BLaER1 treated with 17β-estradiol and CSF1 and Interleukin-3, amounts not matched to agents 10 nM and 100 nM (cell line): ENCODE measurements at regions not wholly inside any gene's neighbourhood (a gene's known extent, or its start where the extent isn't known, plus 50 kb on each side); places are given as distances from the start of the nearest gene placed in this dataset.

Experiments
- H3K27ac ChIP-seq, 11 experiments: shearing (Covaris generic); formaldehyde crosslinking; 2 replicates each; pipeline ENCODE4 v1.8.1; 2022
- H3K27me3 ChIP-seq, 11 experiments: shearing (Covaris generic); formaldehyde crosslinking; 2 replicates each; pipeline ENCODE4 v1.8.1; 2022
- H3K36me3 ChIP-seq, 11 experiments: shearing (Covaris generic); formaldehyde crosslinking; 2 replicates each; pipeline ENCODE4 v1.8.1; 2022
- H3K4me1 ChIP-seq, 10 experiments: shearing (Covaris generic); formaldehyde crosslinking; 2 replicates each; pipeline ENCODE4 v1.8.1; 2022
- H3K4me2 ChIP-seq, 11 experiments: shearing (Covaris generic); formaldehyde crosslinking; 2 replicates each; pipeline ENCODE4 v1.8.1; 2022
- H3K4me3 ChIP-seq, 10 experiments: shearing (Covaris generic); formaldehyde crosslinking; 2 replicates each; pipeline ENCODE4 v1.8.1; 2022
- H3K9ac ChIP-seq, 11 experiments: shearing (Covaris generic); formaldehyde crosslinking; 2 replicates each; pipeline ENCODE4 v1.8.1; 2022
- H3K9me3 ChIP-seq, 11 experiments: shearing (Covaris generic); formaldehyde crosslinking; replicated peaks in 1 of 11; 2 replicates each; pipeline ENCODE4 v1.8.1; 2022
- H4K20me1 ChIP-seq, 11 experiments: shearing (Covaris generic); formaldehyde crosslinking; 2 replicates each; pipeline ENCODE4 v1.8.1; 2022
- Cebpa-rat ChIP-seq, 11 experiments: shearing (Covaris generic); IDR thresholded peaks; 2 replicates each; pipeline ENCODE4 v1.8.1; 2022

- Histone ChIP-seq H3K27me3 (no peaks in the 10 kb centered on the region), H3K9ac (no peak overlapping the region), H3K4me3 (no peak overlapping the region), H3K36me3 (no peaks in the 10 kb centered on the region), H3K9me3 (no peaks in the 10 kb centered on the region), H3K4me1 (no peaks in the 10 kb centered on the region), H4K20me1 (no peaks in the 10 kb centered on the region), H3K27ac (no peak overlapping the region), H3K4me2 (no peak overlapping the region)
- TF ChIP-seq Cebpa-rat (IDR thresholded peaks at IDR 0.05) = no peak
These were observed 766.4 kb upstream of the CITED2 start for GRCh38 chr6:140140891-140141290.

GRCh38 chr6:140138311-140139010 is 764.0 kb upstream of the CITED2 start:
- H3K4me3 ChIP-seq = no peak overlapping the region
- no peak for TF ChIP-seq Cebpa-rat (IDR thresholded peaks at IDR 0.05)
- H3K9ac ChIP-seq = no peak overlapping the region
- no peak overlapping the region for H3K27ac ChIP-seq
- no peaks in the 10 kb centered on the region for H3K36me3 ChIP-seq
- no peak overlapping the region for H3K4me2 ChIP-seq
- H3K27me3 ChIP-seq = no peaks in the 10 kb centered on the region
- H3K9me3 ChIP-seq = peaks cover 0 to 9% (median 5%) of the 10 kb centered on the region in 11 experiments; a peak in 9 of 22 replicates
- no peaks in the 10 kb centered on the region for H3K4me1 ChIP-seq
- no peaks in the 10 kb centered on the region for H4K20me1 ChIP-seq

- Histone ChIP-seq H3K4me1 (no peaks in the 10 kb centered on the region), H3K27me3 (no peaks in the 10 kb centered on the region), H3K4me2 (no peak overlapping the region), H4K20me1 (no peaks in the 10 kb centered on the region), H3K9ac (no peak overlapping the region), H3K4me3 (no peak overlapping the region), H3K36me3 (no peaks in the 10 kb centered on the region), H3K27ac (no peak overlapping the region), H3K9me3 (peaks cover 1 to 20% (median 12%) of the 10 kb centered on the region in 11 experiments; a peak in 20 of 22 replicates)
- TF ChIP-seq Cebpa-rat (IDR thresholded peaks at IDR 0.05) = no peak
These were observed 759.8 kb upstream of the CITED2 start for GRCh38 chr6:140134224-140134623.

- no peaks in the 10 kb centered on the region for H3K36me3 ChIP-seq
- no peak overlapping the region for H3K4me3 ChIP-seq
These were observed 755.6 kb upstream of the CITED2 start for GRCh38 chr6:140130074-140130473.

GRCh38 chr6:140124498-140124897 is 750.0 kb upstream of the CITED2 start:
- Histone ChIP-seq H4K20me1 (no peaks in the 10 kb centered on the region), H3K36me3 (no peaks in the 10 kb centered on the region), H3K9me3 (peaks cover 11 to 24% (median 14%) of the 10 kb centered on the region in 11 experiments; a peak in 20 of 22 replicates), H3K4me3 (no peak overlapping the region), H3K4me2 (no peak overlapping the region), H3K27ac (no peak overlapping the region), H3K27me3 (no peaks in the 10 kb centered on the region), H3K4me1 (no peaks in the 10 kb centered on the region), H3K9ac (no peak overlapping the region)
- TF ChIP-seq Cebpa-rat (IDR thresholded peaks at IDR 0.05) = no peak

More at GRCh38 chr6:140130074-140130473, 755.6 kb upstream of the CITED2 start:
- H3K27ac ChIP-seq = no peak overlapping the region
- no peak overlapping the region for H3K9ac ChIP-seq
- H3K27me3 ChIP-seq = no peaks in the 10 kb centered on the region
- no peak for TF ChIP-seq Cebpa-rat (IDR thresholded peaks at IDR 0.05)
- peaks cover 13 to 25% (median 20%) of the 10 kb centered on the region in 11 experiments; a peak in 21 of 22 replicates for H3K9me3 ChIP-seq
- H3K4me2 ChIP-seq = no peak overlapping the region
- no peaks in the 10 kb centered on the region for H4K20me1 ChIP-seq
- no peaks in the 10 kb centered on the region for H3K4me1 ChIP-seq

- no peaks in the 10 kb centered on the region for H3K27me3 ChIP-seq
- H3K9ac ChIP-seq = no peak overlapping the region
- H3K4me3 ChIP-seq = no peak overlapping the region
- no peaks in the 10 kb centered on the region for H4K20me1 ChIP-seq
- TF ChIP-seq Cebpa-rat (IDR thresholded peaks at IDR 0.05) = no peak
- no peak overlapping the region for H3K4me2 ChIP-seq
- H3K27ac ChIP-seq = no peak overlapping the region
- H3K9me3 ChIP-seq = no peaks in the 10 kb centered on the region
- H3K4me1 ChIP-seq = no peaks in the 10 kb centered on the region
- no peaks in the 10 kb centered on the region for H3K36me3 ChIP-seq
These were observed 733.7 kb upstream of the CITED2 start for GRCh38 chr6:140108167-140108566.

GRCh38 chr6:140107216-140107615 is 732.8 kb upstream of the CITED2 start:
- no peaks in the 10 kb centered on the region for H3K36me3 ChIP-seq
- no peaks in the 10 kb centered on the region for H3K9me3 ChIP-seq
- TF ChIP-seq Cebpa-rat (IDR thresholded peaks at IDR 0.05) = no peak
- H3K4me2 ChIP-seq = no peak overlapping the region
- no peaks in the 10 kb centered on the region for H3K27me3 ChIP-seq
- no peaks in the 10 kb centered on the region for H4K20me1 ChIP-seq
- H3K27ac ChIP-seq = no peak overlapping the region
- H3K4me3 ChIP-seq = no peak overlapping the region
- H3K4me1 ChIP-seq = no peaks in the 10 kb centered on the region
- H3K9ac ChIP-seq = no peak overlapping the region

- Histone ChIP-seq H3K36me3 (no peaks in the 10 kb centered on the region), H4K20me1 (no peaks in the 10 kb centered on the region), H3K4me1 (no peaks in the 10 kb centered on the region), H3K27me3 (no peaks in the 10 kb centered on the region), H3K27ac (no peak overlapping the region), H3K9ac (no peak overlapping the region), H3K4me3 (no peak overlapping the region), H3K9me3 (no peaks in the 10 kb centered on the region), H3K4me2 (no peak overlapping the region)
- TF ChIP-seq Cebpa-rat (IDR thresholded peaks at IDR 0.05) = no peak
These were observed 731.4 kb upstream of the CITED2 start for GRCh38 chr6:140105857-140106256.

GRCh38 chr6:140105241-140105640 is 730.8 kb upstream of the CITED2 start:
- H3K36me3 ChIP-seq = no peaks in the 10 kb centered on the region
- no peak overlapping the region for H3K9ac ChIP-seq
- H4K20me1 ChIP-seq = no peaks in the 10 kb centered on the region
- TF ChIP-seq Cebpa-rat (IDR thresholded peaks at IDR 0.05) = no peak
- H3K4me1 ChIP-seq = no peaks in the 10 kb centered on the region
- H3K27ac ChIP-seq = no peak overlapping the region
- H3K9me3 ChIP-seq = no peaks in the 10 kb centered on the region
- no peak overlapping the region for H3K4me2 ChIP-seq
- no peaks in the 10 kb centered on the region for H3K27me3 ChIP-seq
- no peak overlapping the region for H3K4me3 ChIP-seq

GRCh38 chr6:140101818-140102217 is 727.4 kb upstream of the CITED2 start:
- H3K4me3 ChIP-seq = no peak overlapping the region
- H4K20me1 ChIP-seq = no peaks in the 10 kb centered on the region
- H3K27me3 ChIP-seq = no peaks in the 10 kb centered on the region
- no peak overlapping the region for H3K27ac ChIP-seq
- no peaks in the 10 kb centered on the region for H3K9me3 ChIP-seq
- no peak overlapping the region for H3K9ac ChIP-seq
- no peaks in the 10 kb centered on the region for H3K36me3 ChIP-seq
- no peaks in the 10 kb centered on the region for H3K4me1 ChIP-seq
- TF ChIP-seq Cebpa-rat (IDR thresholded peaks at IDR 0.05) = no peak
- H3K4me2 ChIP-seq = no peak overlapping the region
